Fibroblast of mammary gland (primary cell): ENCODE measurements at regions not wholly inside any gene's neighbourhood (a gene's known extent, or its start where the extent isn't known, plus 50 kb on each side); places are given as distances from the start of the nearest gene placed in this dataset.
"Not testable (repeated sequence)": the region's sequence is repeated elsewhere in the genome, so short reads cannot be mapped to it uniquely, and the experiment has no call there.

Experiments used
- DNase-seq: peaks from one replicate; pipeline ENCODE4 v3.0.0-alpha.2; 2010; ENCODE audit warnings: low read depth
- H3K4me3 ChIP-seq: 2 replicates; pipeline ENCODE4 v1.5.1; 2011; ENCODE audit warnings: low read depth, mild to moderate bottlenecking, low read length, moderate library complexity; ENCODE audit not compliant: control insufficient read depth
- CTCF ChIP-seq: conservative IDR thresholded peaks from 2 replicates; pipeline ENCODE4 v1.5.1; 2011; ENCODE audit warnings: low read depth, low read length, inconsistent platforms; ENCODE audit not compliant: control insufficient read depth, insufficient read depth

- peak; percentile 47 for DNase-seq
- no peak overlapping the region for H3K4me3 ChIP-seq
- TF ChIP-seq CTCF = no peak
Observed at GRCh38 chr5:82538339-82539034, 260.3 kb upstream of the RPS23 start.

GRCh38 chr5:82537687-82538306, 259.6 kb upstream of the RPS23 start:
- DNase-seq = no peak
- no peak for TF ChIP-seq CTCF
- no peak overlapping the region for H3K4me3 ChIP-seq

DNA sequence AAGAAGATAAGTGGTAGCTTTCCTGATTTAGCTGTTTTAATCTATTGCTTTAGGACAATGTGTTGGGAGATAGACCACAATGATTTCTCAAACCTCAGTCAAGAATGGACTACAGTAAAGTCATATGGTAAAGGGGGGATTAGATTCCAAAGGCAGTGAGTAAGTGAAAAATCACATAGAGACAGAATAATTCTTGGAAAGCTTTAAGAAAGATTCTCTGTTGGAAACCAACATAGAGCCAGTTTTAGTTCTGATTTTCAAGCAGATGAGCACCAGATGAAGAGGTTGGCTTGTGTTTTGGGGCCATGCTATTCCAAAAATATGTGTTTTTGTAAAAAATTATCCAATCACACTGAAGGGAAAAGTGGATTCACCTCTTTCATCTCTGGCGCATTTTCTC, 256.8 kb upstream of the RPS23 start:
- no peak for TF ChIP-seq CTCF
- DNase-seq = no peak
- no peak overlapping the region for H3K4me3 ChIP-seq

DNA sequence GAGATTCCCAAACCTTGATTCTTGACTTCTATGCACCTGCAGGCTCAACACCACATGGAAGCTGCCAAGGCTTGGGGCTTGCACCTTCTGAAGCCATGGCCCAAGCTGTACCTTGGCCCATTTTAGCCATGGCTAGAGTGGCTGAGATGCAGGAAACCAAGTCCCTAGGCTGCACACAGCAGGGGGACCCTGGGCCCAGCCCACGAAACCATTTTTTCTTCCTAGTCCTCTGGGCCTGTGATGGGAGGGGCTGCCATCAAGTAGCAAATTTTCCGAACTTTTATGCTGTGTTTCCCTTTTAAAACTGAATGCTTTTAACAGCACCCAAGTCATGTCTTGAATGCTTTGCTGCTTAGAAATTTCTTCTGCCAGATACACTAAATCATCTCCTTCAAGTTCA, 253.9 kb upstream of the RPS23 start:
- not testable (repeated sequence) for H3K4me3 ChIP-seq, DNase-seq

DNA sequence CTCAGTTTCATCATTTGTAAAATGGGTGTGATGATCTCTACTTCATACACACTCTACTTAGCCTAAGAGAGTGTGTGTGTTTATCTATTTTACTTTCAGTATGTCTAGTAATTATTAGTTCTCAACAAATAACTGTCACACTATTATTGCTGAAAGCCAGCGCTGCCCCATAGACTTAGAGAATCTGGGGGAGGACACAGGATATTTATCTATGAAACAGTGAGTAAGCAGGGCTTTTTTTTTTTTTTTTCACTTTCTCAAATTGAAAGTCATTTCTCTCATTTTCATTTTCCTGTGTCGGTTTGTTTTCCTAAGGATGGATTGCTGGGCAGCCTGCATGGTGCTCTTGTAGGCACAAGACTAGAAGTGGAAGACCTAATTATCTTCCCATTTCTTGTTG, 248.4 kb upstream of the RPS23 start:
- TF ChIP-seq CTCF = no peak
- no peak overlapping the region for H3K4me3 ChIP-seq
- no peak for DNase-seq

DNA sequence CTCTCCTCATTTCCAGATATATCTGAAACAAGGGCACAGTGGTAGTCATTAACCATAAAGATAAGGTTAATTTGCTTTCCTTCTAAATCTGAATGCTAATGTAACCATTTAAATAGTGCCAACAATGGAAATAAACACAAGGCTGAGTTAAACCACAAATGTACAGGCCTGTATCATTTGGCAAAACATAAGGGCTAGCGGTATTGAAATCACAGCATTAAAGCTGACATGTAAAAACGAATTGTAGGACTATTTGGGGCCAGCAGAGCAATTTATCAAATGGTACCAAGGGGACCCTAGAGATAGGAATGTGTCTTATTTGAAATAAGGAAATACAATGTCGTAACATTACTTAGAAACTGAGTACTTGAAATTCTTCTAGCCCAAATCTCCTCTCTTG, 247.5 kb upstream of the RPS23 start:
- no peak for DNase-seq
- no peak overlapping the region for H3K4me3 ChIP-seq
- TF ChIP-seq CTCF = no peak

GRCh38 chr5:82523633-82524032, 245.5 kb upstream of the RPS23 start:
- DNase-seq = no peak
- no peak for TF ChIP-seq CTCF
- H3K4me3 ChIP-seq = no peak overlapping the region
